Neural progenitor cell (in vitro differentiated cells): ENCODE measurements at regions not wholly inside any gene's neighbourhood (a gene's known extent, or its start where the extent isn't known, plus 50 kb on each side); places are given as distances from the start of the nearest gene placed in this dataset.

Experiments used
- EZH2phosphoT487 ChIP-seq: fragments of 200-600 bp; sonication (generic); IDR thresholded peaks from 2 replicates; pipeline ENCODE4 v1.6.1; 2017; ENCODE audit warnings: antibody characterized with exemption
- TF ChIP-seq, protein P1 (sequence below): fragments of 200-600 bp; sonication (generic); IDR thresholded peaks from 2 replicates; pipeline ENCODE4 v1.5.1; 2017; ENCODE audit warnings: antibody characterized with exemption, mild to moderate bottlenecking

DNA sequence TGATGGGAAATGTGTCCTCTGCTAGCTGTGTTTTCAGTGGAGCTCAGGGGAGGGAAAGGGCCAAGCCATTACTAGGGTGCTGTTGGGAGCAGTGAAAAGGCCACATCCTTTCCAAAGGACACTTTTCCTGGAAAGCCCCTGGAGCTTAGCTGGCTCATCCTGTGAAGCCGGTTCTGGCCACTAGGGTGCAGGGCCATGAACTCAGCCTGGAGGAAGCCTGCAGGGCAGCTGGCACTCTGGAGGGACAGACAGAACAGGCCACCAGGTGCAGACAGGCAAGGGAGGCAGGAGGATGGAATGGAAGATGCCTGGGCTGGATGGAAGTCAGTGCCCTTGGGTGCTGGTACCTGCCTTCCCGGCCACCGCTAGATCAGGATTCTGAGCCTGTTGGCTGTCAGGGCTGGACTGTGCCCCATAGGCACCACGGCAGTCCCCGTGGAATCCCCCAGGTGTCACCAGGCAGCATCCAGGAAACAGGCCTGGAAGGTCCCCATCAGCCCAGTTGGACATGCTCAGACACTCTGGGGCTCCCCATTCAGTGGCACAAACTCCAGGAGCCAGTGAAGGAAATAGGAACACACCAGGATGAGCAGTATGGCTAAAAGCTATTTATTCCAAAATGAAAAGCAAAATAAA, 76.2 kb upstream of the C2CD4B start:
- no peak for TF ChIP-seq EZH2phosphoT487
- TF ChIP-seq, protein P1, sequence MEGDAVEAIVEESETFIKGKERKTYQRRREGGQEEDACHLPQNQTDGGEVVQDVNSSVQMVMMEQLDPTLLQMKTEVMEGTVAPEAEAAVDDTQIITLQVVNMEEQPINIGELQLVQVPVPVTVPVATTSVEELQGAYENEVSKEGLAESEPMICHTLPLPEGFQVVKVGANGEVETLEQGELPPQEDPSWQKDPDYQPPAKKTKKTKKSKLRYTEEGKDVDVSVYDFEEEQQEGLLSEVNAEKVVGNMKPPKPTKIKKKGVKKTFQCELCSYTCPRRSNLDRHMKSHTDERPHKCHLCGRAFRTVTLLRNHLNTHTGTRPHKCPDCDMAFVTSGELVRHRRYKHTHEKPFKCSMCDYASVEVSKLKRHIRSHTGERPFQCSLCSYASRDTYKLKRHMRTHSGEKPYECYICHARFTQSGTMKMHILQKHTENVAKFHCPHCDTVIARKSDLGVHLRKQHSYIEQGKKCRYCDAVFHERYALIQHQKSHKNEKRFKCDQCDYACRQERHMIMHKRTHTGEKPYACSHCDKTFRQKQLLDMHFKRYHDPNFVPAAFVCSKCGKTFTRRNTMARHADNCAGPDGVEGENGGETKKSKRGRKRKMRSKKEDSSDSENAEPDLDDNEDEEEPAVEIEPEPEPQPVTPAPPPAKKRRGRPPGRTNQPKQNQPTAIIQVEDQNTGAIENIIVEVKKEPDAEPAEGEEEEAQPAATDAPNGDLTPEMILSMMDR, result peak; percentile 65
